Caco-2 (cell line): ENCODE measurements at regions not wholly inside any gene's neighbourhood (a gene's known extent, or its start where the extent isn't known, plus 50 kb on each side); places are given as distances from the start of the nearest gene placed in this dataset.

ENCODE experiments used
- BruUV-seq: library from RNA; stranded (reverse); fragments of 400-500 nt; replicated peaks from 2 replicates; lab custom pipeline; 2021; lab: Mats Ljungman, UMichigan
- CTCF ChIA-PET: fragments of 300-600 bp; sonication (Branson Sonifier 250); formaldehyde crosslinking; loops from one replicate; lab custom pipeline; 2022; ENCODE audit warnings: antibody characterized with exemption; lab: Charles Lee
- POLR2A ChIA-PET: fragments of 300-600 bp; sonication (Branson Sonifier 250); formaldehyde crosslinking; loops from one replicate; lab custom pipeline; 2022; ENCODE audit warnings: antibody characterized with exemption; lab: Charles Lee
- DNase-seq, 2 experiments: peaks; one replicate each; pipeline versions ENCODE4 v3.0.0 to v3.0.0-alpha.2; 2020 to 2022
- H3K27me3 ChIP-seq: replicated peaks from 2 replicates; pipeline ENCODE4 v1.6.0; 2011; ENCODE audit warnings: low read length; ENCODE audit not compliant: control insufficient read depth, insufficient read depth
- H3K36me3 ChIP-seq: 2 replicates; pipeline ENCODE4 v1.5.1; 2011; ENCODE audit warnings: low read length; ENCODE audit not compliant: control insufficient read depth, insufficient read depth
- H3K4me1 ChIP-seq: fragments of 250-450 bp; sonication (Bioruptor Pico); 2 replicates; pipeline ENCODE4 v1.5.1; 2020; ENCODE audit warnings: mild to moderate bottlenecking
- H3K4me3 ChIP-seq: 2 replicates; pipeline ENCODE4 v1.5.1; 2011; ENCODE audit warnings: low read depth, mild to moderate bottlenecking, control low read depth, low read length
- H3K9me3 ChIP-seq: fragments of 250-450 bp; sonication (Bioruptor Pico); 2 replicates; pipeline ENCODE4 v1.5.1; 2020; ENCODE audit warnings: mild to moderate bottlenecking, moderate library complexity
- H3K27ac Mint-ChIP-seq: one replicate; pipeline ENCODE4 v1.8.0; 2022; ENCODE audit warnings: mixed read lengths; ENCODE audit not compliant: unreplicated experiment
- H3K27me3 Mint-ChIP-seq: one replicate; pipeline ENCODE4 v1.8.0; 2022; ENCODE audit warnings: mixed read lengths; ENCODE audit not compliant: insufficient read depth, unreplicated experiment
- H3K36me3 Mint-ChIP-seq: one replicate; pipeline ENCODE4 v1.8.0; 2022; ENCODE audit warnings: mild to moderate bottlenecking, mixed read lengths; ENCODE audit not compliant: insufficient read depth, unreplicated experiment
- H3K4me1 Mint-ChIP-seq: one replicate; pipeline ENCODE4 v1.8.0; 2022; ENCODE audit warnings: low read depth, mixed read lengths; ENCODE audit not compliant: unreplicated experiment
- H3K4me3 Mint-ChIP-seq: one replicate; pipeline ENCODE4 v1.8.0; 2022; ENCODE audit warnings: mild to moderate bottlenecking, moderate library complexity, mixed read lengths; ENCODE audit not compliant: unreplicated experiment
- H3K9me3 Mint-ChIP-seq: one replicate; pipeline ENCODE4 v1.8.0; 2022; ENCODE audit warnings: mixed read lengths; ENCODE audit not compliant: unreplicated experiment
- CTCF ChIP-seq, 2 experiments: fragments of 200-600 bp in 1 of 2; IDR thresholded peaks; 1 replicate in 1 of 2; 2 replicates in 1 of 2; pipeline versions ENCODE4 v1.5.1 to v1.8.0; 2011 to 2022; ENCODE audit warnings: antibody characterized with exemption in 1 of 2, control low read depth in 1 of 2, inconsistent platforms in 1 of 2, low read depth in 1 of 2, low read length in 1 of 2, mild to moderate bottlenecking in 1 of 2, moderate library complexity in 1 of 2; ENCODE audit not compliant: insufficient read depth in 1 of 2, severe bottlenecking in 1 of 2, unreplicated experiment in 1 of 2
- intact Hi-C: fragments of 100-400 bp; cut with micrococcal nuclease; formaldehyde crosslinking; loops from one replicate; pipeline ENCODE4 v1.10.0; 2022; ENCODE audit not compliant: unreplicated experiment

DNA sequence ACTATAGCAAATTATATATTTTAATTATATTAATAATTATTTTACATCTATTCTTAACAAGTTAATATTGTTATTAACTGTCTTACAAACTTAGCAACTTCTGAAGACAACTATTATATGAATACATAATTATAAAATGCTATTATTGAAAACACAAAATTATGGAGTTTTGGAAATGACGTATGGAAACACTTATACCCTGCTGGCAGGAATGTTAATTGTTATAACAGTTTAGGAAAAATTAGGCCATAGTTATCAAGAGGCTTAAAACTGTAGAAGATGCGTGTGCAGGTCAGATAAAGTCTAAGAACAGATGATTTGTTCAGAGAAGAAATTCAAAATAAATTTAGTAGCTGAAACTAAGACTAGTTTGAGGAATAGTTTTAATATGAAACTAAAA lies 211.7 kb downstream of the FAT4 start:
- BruUV-seq = no TSS peak
- H3K27me3 Mint-ChIP-seq = no peaks in the 10 kb centered on the region
- no peaks in the 10 kb centered on the region for H3K9me3 Mint-ChIP-seq
- H3K36me3 ChIP-seq = no peaks in the 10 kb centered on the region
- H3K27ac Mint-ChIP-seq = no peak overlapping the region
- TF ChIP-seq CTCF (IDR thresholded peaks at IDR 0.05; ENCODE audit: insufficient read depth in 1 of 2, low read depth in 1 of 2, low read length in 1 of 2, severe bottlenecking in 1 of 2, unreplicated experiment in 1 of 2) = peak in 1 of 2 experiments; percentile 10
- no peaks in the 10 kb centered on the region for H3K4me1 ChIP-seq
- ChIA-PET POLR2A (no interaction called here), CTCF (no interaction called here)
- H3K4me1 Mint-ChIP-seq = no peaks in the 10 kb centered on the region
- intact Hi-C loops = no loop called here
- no peak overlapping the region for H3K4me3 ChIP-seq
- no peak for DNase-seq
- H3K36me3 Mint-ChIP-seq = no peaks in the 10 kb centered on the region
- no peaks in the 10 kb centered on the region for H3K9me3 ChIP-seq
- no peak overlapping the region for H3K4me3 Mint-ChIP-seq
- no peaks in the 10 kb centered on the region for H3K27me3 ChIP-seq

DNA sequence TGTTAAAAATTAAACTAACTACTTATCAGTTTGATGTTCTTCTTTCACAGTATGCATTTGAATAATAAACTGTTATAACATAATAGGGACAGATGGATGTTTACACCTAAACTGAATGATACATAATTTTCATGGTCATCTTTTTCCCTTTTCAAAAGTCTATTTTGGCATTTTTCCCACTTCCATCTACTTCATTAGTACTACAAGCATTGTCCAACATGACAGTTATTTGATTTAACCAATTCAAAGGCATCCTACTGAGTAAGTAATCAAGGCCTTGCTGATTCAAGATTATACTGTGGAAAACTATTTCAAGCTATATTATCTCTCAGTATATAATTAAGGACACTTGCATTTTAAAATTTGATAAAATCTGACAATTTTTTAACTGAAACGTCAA lies 212.9 kb downstream of the FAT4 start:
- CTCF ChIA-PET = no interaction called here
- Mint-ChIP-seq H3K9me3 (no peaks in the 10 kb centered on the region), H3K27ac (no peak overlapping the region), H3K27me3 (no peaks in the 10 kb centered on the region), H3K4me1 (no peaks in the 10 kb centered on the region), H3K4me3 (no peak overlapping the region), H3K36me3 (no peaks in the 10 kb centered on the region)
- POLR2A ChIA-PET = no interaction called here
- Histone ChIP-seq H3K4me1 (no peaks in the 10 kb centered on the region), H3K36me3 (no peaks in the 10 kb centered on the region), H3K9me3 (no peaks in the 10 kb centered on the region), H3K27me3 (no peaks in the 10 kb centered on the region), H3K4me3 (no peak overlapping the region)
- TF ChIP-seq CTCF (IDR thresholded peaks at IDR 0.05; ENCODE audit: insufficient read depth in 1 of 2, low read depth in 1 of 2, low read length in 1 of 2, severe bottlenecking in 1 of 2, unreplicated experiment in 1 of 2) = no peak
- BruUV-seq = no TSS peak
- intact Hi-C loops = no loop called here
- DNase-seq = no peak

- no peak overlapping the region for H3K4me3 ChIP-seq
- no peak for TF ChIP-seq CTCF (IDR thresholded peaks at IDR 0.05; ENCODE audit: insufficient read depth in 1 of 2, low read depth in 1 of 2, low read length in 1 of 2, severe bottlenecking in 1 of 2, unreplicated experiment in 1 of 2)
- no peak overlapping the region for H3K27ac Mint-ChIP-seq
- no peaks in the 10 kb centered on the region for H3K36me3 Mint-ChIP-seq
- no peaks in the 10 kb centered on the region for H3K9me3 Mint-ChIP-seq
- ChIA-PET CTCF (no interaction called here), POLR2A (no interaction called here)
- H3K9me3 ChIP-seq = no peaks in the 10 kb centered on the region
- H3K36me3 ChIP-seq = no peaks in the 10 kb centered on the region
- DNase-seq = no peak
- H3K4me3 Mint-ChIP-seq = no peak overlapping the region
- intact Hi-C loops = no loop called here
- no peaks in the 10 kb centered on the region for H3K4me1 Mint-ChIP-seq
- no peaks in the 10 kb centered on the region for H3K27me3 ChIP-seq
- no peaks in the 10 kb centered on the region for H3K4me1 ChIP-seq
- no TSS peak for BruUV-seq
- no peaks in the 10 kb centered on the region for H3K27me3 Mint-ChIP-seq
Measured at GRCh38 chr4:125529071-125529470, 214.3 kb downstream of the FAT4 start.
